GM12891 (cell line): ENCODE measurements at regions not wholly inside any gene's neighbourhood (a gene's known extent, or its start where the extent isn't known, plus 50 kb on each side); places are given as distances from the start of the nearest gene placed in this dataset.

Source experiments
- POLR2A ChIP-seq: IDR thresholded peaks from 2 replicates; pipeline ENCODE4 v1.6.1; 2011; ENCODE audit warnings: low read depth, low read length, control low read depth
- POLR2AphosphoS5 ChIP-seq: IDR thresholded peaks from 2 replicates; pipeline ENCODE4 v1.6.1; 2011; ENCODE audit warnings: low read depth, low read length, control low read depth
- TAF1 ChIP-seq: IDR thresholded peaks from 2 replicates; pipeline ENCODE4 v1.6.1; 2011; ENCODE audit warnings: low read depth, low read length, control low read depth

- TF ChIP-seq POLR2AphosphoS5 = no peak
- no peak for TF ChIP-seq TAF1
- TF ChIP-seq POLR2A = no peak
Observed at GRCh38 chr13:80244574-80244973, 96.4 kb downstream of the SPRY2 start.
